SK-N-SH (cell line): ENCODE measurements at regions not wholly inside any gene's neighbourhood (a gene's known extent, or its start where the extent isn't known, plus 50 kb on each side); places are given as distances from the start of the nearest gene placed in this dataset.

Experiments used
- CTCF ChIA-PET: fragments of 300-600, 350-600 bp; formaldehyde crosslinking; extraction: SDS; loops from one replicate; lab custom pipeline; 2021; lab: Yijun Ruan, JAX
- POLR2A ChIA-PET: fragments of 350-600 bp; sonication (Branson Sonifier 250); formaldehyde crosslinking; extraction: SDS; loops from one replicate; lab custom pipeline; 2020; ENCODE audit warnings: antibody characterized with exemption, inconsistent platforms; lab: Yijun Ruan, JAX
- DNase-seq: peaks from one replicate; pipeline ENCODE4 v3.0.0; 2012
- H2AFZ ChIP-seq: fragments of 200-600 bp; sonication (generic); 2 replicates; pipeline ENCODE4 v1.8.1; 2016; ENCODE audit warnings: antibody characterized with exemption, mild to moderate bottlenecking, low read depth
- H3F3A ChIP-seq: fragments of 200-600 bp; sonication (generic); replicated peaks from 2 replicates; pipeline ENCODE3; 2016; ENCODE audit warnings: antibody characterized with exemption, mild to moderate bottlenecking; ENCODE audit not compliant: insufficient read depth
- H3K27ac ChIP-seq, 2 experiments: fragments of 200-500 bp in 1 of 2; fragments of 200-600 bp in 1 of 2; sonication (Bioruptor generic) in 1 of 2; sonication (generic), shearing (Covaris generic) in 1 of 2; 2 replicates each; pipeline versions ENCODE4 v1.5.1 to v1.6.1; 2014 to 2016; ENCODE audit warnings: low read depth in 2 of 2, inconsistent platforms in 1 of 2, low read length in 1 of 2, mild to moderate bottlenecking in 1 of 2, mixed read lengths in 1 of 2
- H3K27me3 ChIP-seq: fragments of 200-600 bp; sonication (generic), shearing (Covaris generic); 2 replicates; pipeline ENCODE4 v1.6.1; 2016; ENCODE audit warnings: mixed run types; ENCODE audit not compliant: insufficient read depth
- H3K36me3 ChIP-seq, 2 experiments: fragments of 200-500 bp in 1 of 2; fragments of 200-600 bp in 1 of 2; sonication (Bioruptor generic) in 1 of 2; sonication (generic) in 1 of 2; replicated peaks in 1 of 2; 2 replicates each; pipeline versions ENCODE3 to v1.5.1; 2014 to 2016; ENCODE audit warnings: low read length in 1 of 2, mild to moderate bottlenecking in 1 of 2; ENCODE audit not compliant: insufficient read depth in 2 of 2, control insufficient read depth in 1 of 2
- H3K4me1 ChIP-seq, 2 experiments: fragments of 200-500 bp in 1 of 2; fragments of 200-600 bp in 1 of 2; sonication (Bioruptor generic) in 1 of 2; sonication (generic), shearing (Covaris generic) in 1 of 2; 2 replicates each; pipeline versions ENCODE4 v1.5.1 to v1.6.1; 2014 to 2016; ENCODE audit warnings: low read depth in 1 of 2, low read length in 1 of 2, mixed run types in 1 of 2; ENCODE audit not compliant: insufficient read depth in 2 of 2, control insufficient read depth in 1 of 2
- H3K4me2 ChIP-seq: fragments of 200-600 bp; sonication (generic), shearing (Covaris generic); 2 replicates; pipeline ENCODE4 v1.6.1; 2017; ENCODE audit warnings: mixed run types
- H3K4me3 ChIP-seq, 2 experiments: fragments of 200-500 bp in 1 of 2; fragments of 200-600 bp in 1 of 2; sonication (Bioruptor generic) in 1 of 2; sonication (generic), shearing (Covaris generic) in 1 of 2; 2 replicates each; pipeline versions ENCODE4 v1.5.1 to v1.8.1; 2014 to 2016; ENCODE audit warnings: low read depth in 2 of 2, inconsistent platforms in 1 of 2, low read length in 1 of 2, mild to moderate bottlenecking in 1 of 2, mixed read lengths in 1 of 2, moderate library complexity in 1 of 2
- H3K79me2 ChIP-seq: fragments of 200-600 bp; sonication (generic); 2 replicates; pipeline ENCODE4 v1.8.1; 2017; ENCODE audit warnings: mild to moderate bottlenecking; ENCODE audit not compliant: insufficient read depth
- H3K9ac ChIP-seq: fragments of 200-600 bp; sonication (generic); 2 replicates; pipeline ENCODE4 v1.6.1; 2017; ENCODE audit warnings: mixed run types
- H3K9me2 ChIP-seq: fragments of 200-600 bp; sonication (generic); 2 replicates; pipeline ENCODE4 v1.6.1; 2017; ENCODE audit warnings: mixed run types
- H3K9me3 ChIP-seq: fragments of 200-600 bp; sonication (generic); 2 replicates; pipeline ENCODE4 v1.6.1; 2017; ENCODE audit warnings: mixed run types, mild to moderate bottlenecking, moderate library complexity
- H4K20me1 ChIP-seq: fragments of 200-600 bp; sonication (generic); 2 replicates; pipeline ENCODE4 v1.6.1; 2017; ENCODE audit warnings: mild to moderate bottlenecking, mixed run types; ENCODE audit not compliant: insufficient read depth
- CHD2 ChIP-seq: fragments of 150-350 bp; IDR thresholded peaks from 2 replicates; pipeline ENCODE4 v1.6.1; 2018; ENCODE audit warnings: low read length; ENCODE audit not compliant: partially characterized antibody
- CTCF ChIP-seq: fragments of 200-600 bp; sonication (generic); IDR thresholded peaks from 2 replicates; pipeline ENCODE4 v1.6.1; 2017; ENCODE audit warnings: antibody characterized with exemption, mild to moderate bottlenecking, moderate library complexity
- EP300 ChIP-seq, 2 experiments: IDR thresholded peaks; 2 replicates each; pipeline versions ENCODE4 v1.4.0 to v1.6.1; 2012; ENCODE audit warnings: borderline replicate concordance in 1 of 2, low read depth in 1 of 2, low read length in 1 of 2
- EZH2phosphoT487 ChIP-seq: fragments of 200-600 bp; sonication (generic); IDR thresholded peaks from 2 replicates; pipeline ENCODE4 v1.6.1; 2017; ENCODE audit warnings: low read depth, mixed run types, mild to moderate bottlenecking, antibody characterized with exemption, moderate library complexity, borderline replicate concordance
- FOSL2 ChIP-seq: IDR thresholded peaks from 2 replicates; pipeline ENCODE4 v1.4.0; 2012; ENCODE audit warnings: low read depth, mild to moderate bottlenecking, moderate library complexity, borderline replicate concordance
- FOXM1 ChIP-seq: IDR thresholded peaks from 2 replicates; pipeline ENCODE4 v1.4.0; 2012; ENCODE audit warnings: low read depth, mild to moderate bottlenecking
- JUND ChIP-seq: IDR thresholded peaks from 2 replicates; pipeline ENCODE4 v1.4.0; 2012
- MAX ChIP-seq: IDR thresholded peaks from 2 replicates; pipeline ENCODE4 v1.4.0; 2012; ENCODE audit warnings: low read depth
- MEF2A ChIP-seq: IDR thresholded peaks from 2 replicates; pipeline ENCODE4 v1.4.0; 2012; ENCODE audit warnings: low read depth, borderline replicate concordance
- MXI1 ChIP-seq: IDR thresholded peaks from 2 replicates; pipeline ENCODE4 v1.6.1; 2012; ENCODE audit warnings: mild to moderate bottlenecking, low read depth, low read length, improper control_type of control experiment
- NRF1 ChIP-seq: IDR thresholded peaks from 2 replicates; pipeline ENCODE4 v1.6.1; 2012; ENCODE audit warnings: low read depth, mild to moderate bottlenecking, low read length
- PBX3 ChIP-seq: IDR thresholded peaks from 2 replicates; pipeline ENCODE4; 2012
- POLR2AphosphoS5 ChIP-seq: IDR thresholded peaks from 2 replicates; pipeline ENCODE4 v1.6.1; 2012; ENCODE audit warnings: low read depth, low read length
- RAD21 ChIP-seq: IDR thresholded peaks from 2 replicates; pipeline ENCODE4 v1.6.1; 2012; ENCODE audit warnings: mild to moderate bottlenecking, low read length
- RCOR1 ChIP-seq: fragments of 150-350 bp; IDR thresholded peaks from 2 replicates; pipeline ENCODE4 v1.6.1; 2017; ENCODE audit warnings: antibody characterized with exemption, low read length
- RFX5 ChIP-seq: IDR thresholded peaks from 2 replicates; pipeline ENCODE4 v1.6.1; 2012; ENCODE audit warnings: mild to moderate bottlenecking, improper control_type of control experiment, low read length
- SIN3A ChIP-seq: IDR thresholded peaks from 2 replicates; pipeline ENCODE4 v1.6.1; 2012; ENCODE audit warnings: low read depth, mild to moderate bottlenecking, low read length, moderate library complexity, borderline replicate concordance
- SMC3 ChIP-seq: IDR thresholded peaks from 2 replicates; pipeline ENCODE4 v1.6.1; 2012; ENCODE audit warnings: low read depth, low read length, improper control_type of control experiment
- USF2 ChIP-seq: fragments of 150-350 bp; IDR thresholded peaks from 2 replicates; pipeline ENCODE4 v1.6.1; 2017; ENCODE audit warnings: antibody characterized with exemption, low read length, low read depth, borderline replicate concordance
- YY1 ChIP-seq: IDR thresholded peaks from 2 replicates; pipeline ENCODE4 v1.4.0; 2012; ENCODE audit warnings: low read depth, mild to moderate bottlenecking
- WGBS: methylation state at CpG from one replicate; pipeline ENCODE4 v1.1.6; 2017; ENCODE audit warnings: low lambda C conversion rate; 5-methylcytosine and 5-hydroxymethylcytosine counted together

GRCh38 chr19:27851002-27851481 lies 1361.9 kb downstream of the UQCRFS1 start:
- Histone ChIP-seq H3K9me2 (no peaks in the 10 kb centered on the region), H3K9me3 (no peaks in the 10 kb centered on the region), H3K4me1 (no peaks in the 10 kb centered on the region), H3K4me2 (no peak overlapping the region), H3K4me3 (no peak overlapping the region), H3K79me2 (no peaks in the 10 kb centered on the region), H3K36me3 (no peaks in the 10 kb centered on the region), H3F3A (no peaks in the 10 kb centered on the region), H2AFZ (no peak overlapping the region), H4K20me1 (no peaks in the 10 kb centered on the region), H3K9ac (no peak overlapping the region), H3K27me3 (no peaks in the 10 kb centered on the region), H3K27ac (no peak overlapping the region)
- ChIA-PET POLR2A (no interaction called here), CTCF (no interaction called here)
- no peak for DNase-seq
- WGBS, result 58% methylated on average over 26 of the region's 30 CpGs
- TF ChIP-seq CTCF (no peak), EZH2phosphoT487 (no peak), MEF2A (no peak), MXI1 (no peak), SMC3 (no peak), USF2 (no peak), MAX (no peak), PBX3 (no peak), FOSL2 (no peak), YY1 (no peak), SIN3A (no peak), NRF1 (no peak), POLR2AphosphoS5 (no peak), JUND (no peak), RCOR1 (no peak), RFX5 (no peak), RAD21 (no peak), FOXM1 (no peak), CHD2 (no peak), EP300 (IDR thresholded peaks at IDR 0.05; ENCODE audit: borderline replicate concordance in 1 of 2, low read depth in 1 of 2, low read length in 1 of 2) (no peak)
